Neural progenitor cell (in vitro differentiated cells): ENCODE measurements at regions not wholly inside any gene's neighbourhood (a gene's known extent, or its start where the extent isn't known, plus 50 kb on each side); places are given as distances from the start of the nearest gene placed in this dataset.

Experiments
- DNase-seq: peaks from one replicate; pipeline ENCODE4 v3.0.0-alpha.2; 2016; ENCODE audit warnings: low spot score
- H2AFZ ChIP-seq: fragments of 200-600 bp; sonication (generic); replicated peaks from 2 replicates; pipeline ENCODE4 v1.6.1; 2016; ENCODE audit warnings: antibody characterized with exemption
- H3F3A ChIP-seq: fragments of 200-600 bp; sonication (generic); 2 replicates; pipeline ENCODE4 v1.6.1; 2016; ENCODE audit warnings: antibody characterized with exemption, low read depth
- H3K27ac ChIP-seq: fragments of 200-600 bp; sonication (generic); 2 replicates; pipeline ENCODE4 v1.5.1; 2016; ENCODE audit warnings: mild to moderate bottlenecking
- H3K27me3 ChIP-seq: fragments of 200-600 bp; sonication (generic); 2 replicates; pipeline ENCODE4 v1.6.1; 2016; ENCODE audit warnings: mild to moderate bottlenecking, moderate library complexity
- H3K36me3 ChIP-seq: fragments of 200-600 bp; sonication (generic); 2 replicates; pipeline ENCODE4 v1.5.1; 2016
- H3K4me1 ChIP-seq: fragments of 200-600 bp; sonication (generic); 2 replicates; pipeline ENCODE4 v1.6.1; 2016; ENCODE audit warnings: mixed run types
- H3K4me2 ChIP-seq: fragments of 200-600 bp; sonication (generic); 2 replicates; pipeline ENCODE4 v1.6.1; 2016
- H3K4me3 ChIP-seq: fragments of 200-600 bp; sonication (generic); 2 replicates; pipeline ENCODE4 v1.5.1; 2016
- H3K79me2 ChIP-seq: fragments of 200-600 bp; sonication (generic); 2 replicates; pipeline ENCODE4 v1.6.1; 2016; ENCODE audit warnings: low read depth
- H3K9ac ChIP-seq: fragments of 200-600 bp; sonication (generic); 2 replicates; pipeline ENCODE4 v1.6.1; 2016
- H3K9me3 ChIP-seq: fragments of 200-600 bp; sonication (generic); 2 replicates; pipeline ENCODE4 v1.5.1; 2016; ENCODE audit warnings: low read depth
- H4K20me1 ChIP-seq: fragments of 200-600 bp; sonication (generic); 2 replicates; pipeline ENCODE4 v1.6.1; 2016; ENCODE audit warnings: low read depth
- H3K27ac Mint-ChIP-seq: 3 replicates; pipeline ENCODE4 v1.8.0; 2021; ENCODE audit warnings: mixed read lengths
- H3K27me3 Mint-ChIP-seq: 2 replicates; pipeline ENCODE4 v1.8.0; 2022; ENCODE audit warnings: low read depth, mild to moderate bottlenecking, inconsistent platforms, moderate library complexity, mixed read lengths; ENCODE audit not compliant: insufficient read depth
- H3K36me3 Mint-ChIP-seq: 3 replicates; pipeline ENCODE4 v1.8.0; 2021; ENCODE audit warnings: mixed read lengths
- H3K4me1 Mint-ChIP-seq: 3 replicates; pipeline ENCODE4 v1.8.0; 2021; ENCODE audit warnings: mixed read lengths
- H3K4me3 Mint-ChIP-seq: 3 replicates; pipeline ENCODE4 v1.8.0; 2021; ENCODE audit warnings: mild to moderate bottlenecking, moderate library complexity, mixed read lengths
- H3K9me3 Mint-ChIP-seq: 3 replicates; pipeline ENCODE4 v1.8.0; 2020; ENCODE audit warnings: mixed read lengths
- CTCF ChIP-seq: fragments of 200-600 bp; sonication (generic); IDR thresholded peaks from 2 replicates; pipeline ENCODE4 v1.5.1; 2017; ENCODE audit warnings: antibody characterized with exemption, mild to moderate bottlenecking
- EZH2 ChIP-seq: fragments of 200-600 bp; sonication (generic); IDR thresholded peaks from 2 replicates; pipeline ENCODE4 v1.6.1; 2017; ENCODE audit warnings: antibody characterized with exemption, mild to moderate bottlenecking, moderate library complexity
- EZH2phosphoT487 ChIP-seq: fragments of 200-600 bp; sonication (generic); IDR thresholded peaks from 2 replicates; pipeline ENCODE4 v1.6.1; 2017; ENCODE audit warnings: antibody characterized with exemption

DNA sequence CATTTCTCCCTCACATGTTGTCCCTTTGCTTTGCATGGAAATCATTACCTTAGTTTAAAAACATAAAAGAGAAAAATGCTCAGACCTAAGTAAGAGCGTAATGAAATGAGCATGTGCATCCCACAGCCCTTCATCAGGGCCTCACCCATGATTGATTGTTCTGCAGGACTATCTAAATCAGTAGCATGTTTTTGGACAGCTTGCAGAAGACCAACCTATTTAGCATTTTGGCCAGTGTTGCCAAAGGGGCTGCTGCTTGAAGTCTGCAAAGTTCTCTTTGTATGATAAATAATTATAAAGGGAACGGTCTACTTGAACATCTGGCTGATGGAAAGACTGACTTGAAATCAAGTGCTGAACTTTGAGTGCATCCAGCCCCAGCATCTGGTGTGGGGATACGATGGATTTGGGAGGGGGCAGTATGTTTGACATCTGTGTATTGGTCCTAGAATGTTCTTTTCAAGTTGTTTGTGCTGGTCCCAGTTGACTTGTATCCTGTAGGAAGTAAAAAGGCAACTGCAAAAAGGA is 76.1 kb upstream of the LIMCH1 start:
- Histone ChIP-seq H4K20me1 (no peaks in the 10 kb centered on the region), H3K4me3 (no peak overlapping the region), H3K79me2 (no peaks in the 10 kb centered on the region), H3K4me1 (peaks cover 2% of the 10 kb centered on the region), H3K4me2 (no peak overlapping the region), H3K27ac (no peak overlapping the region), H3K27me3 (no peaks in the 10 kb centered on the region), H3K9ac (no peak overlapping the region), H3K9me3 (no peaks in the 10 kb centered on the region), H2AFZ (no peak overlapping the region), H3K36me3 (no peaks in the 10 kb centered on the region), H3F3A (no peaks in the 10 kb centered on the region)
- DNase-seq: no peak
- Mint-ChIP-seq H3K27me3 (no peaks in the 10 kb centered on the region), H3K4me1 (peaks cover under 1% of the 10 kb centered on the region), H3K36me3 (no peaks in the 10 kb centered on the region), H3K4me3 (no peak overlapping the region), H3K9me3 (no peaks in the 10 kb centered on the region), H3K27ac (no peak overlapping the region)
- TF ChIP-seq EZH2phosphoT487: no peak
- no peak for TF ChIP-seq EZH2
- TF ChIP-seq CTCF: no peak

DNA sequence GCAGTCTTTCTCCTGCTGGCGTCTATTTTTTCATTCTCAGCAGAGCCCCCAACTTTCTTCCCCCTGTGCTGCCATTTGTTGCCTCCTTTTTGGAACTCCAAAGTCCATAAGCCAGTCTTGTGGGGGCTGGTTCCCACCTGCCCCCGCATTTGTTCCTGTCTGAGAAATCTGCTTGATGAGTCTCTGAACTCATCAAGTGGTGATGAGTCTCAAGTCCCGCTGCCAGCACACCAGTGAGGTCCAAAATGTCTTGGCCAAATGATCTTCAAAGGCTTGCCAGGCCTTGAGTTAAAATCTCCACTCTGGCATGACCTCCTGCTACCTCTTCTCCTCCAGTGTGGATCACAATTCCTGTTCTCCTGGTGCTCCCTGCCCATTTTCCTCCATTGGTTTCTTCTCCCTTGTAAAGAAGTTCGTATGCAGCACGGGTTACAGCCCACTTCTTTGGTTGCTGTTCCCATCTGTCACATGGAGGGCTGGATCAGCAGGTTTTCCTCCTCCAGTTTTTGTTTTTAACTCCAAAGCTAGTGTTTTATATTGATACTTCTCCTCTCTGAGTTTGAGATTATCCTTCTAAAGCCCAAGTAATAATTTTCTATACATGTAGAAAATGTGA is 72.7 kb upstream of the LIMCH1 start:
- Histone ChIP-seq H3K27me3 (no peaks in the 10 kb centered on the region), H3F3A (no peaks in the 10 kb centered on the region), H3K9ac (no peak overlapping the region), H3K36me3 (no peaks in the 10 kb centered on the region), H3K4me2 (no peak overlapping the region), H2AFZ (peak overlapping the region; percentile 34), H3K9me3 (no peaks in the 10 kb centered on the region), H4K20me1 (no peaks in the 10 kb centered on the region), H3K79me2 (no peaks in the 10 kb centered on the region), H3K4me3 (no peak overlapping the region), H3K4me1 (peaks cover 4% of the 10 kb centered on the region), H3K27ac (no peak overlapping the region)
- TF ChIP-seq CTCF (no peak), EZH2phosphoT487 (no peak)
- peaks cover 2% of the 10 kb centered on the region for H3K4me1 Mint-ChIP-seq
- no peak overlapping the region for H3K4me3 Mint-ChIP-seq
- H3K36me3 Mint-ChIP-seq: no peaks in the 10 kb centered on the region
- no peaks in the 10 kb centered on the region for H3K9me3 Mint-ChIP-seq
- H3K27me3 Mint-ChIP-seq: no peaks in the 10 kb centered on the region
- no peak for DNase-seq
- no peak overlapping the region for H3K27ac Mint-ChIP-seq

DNA sequence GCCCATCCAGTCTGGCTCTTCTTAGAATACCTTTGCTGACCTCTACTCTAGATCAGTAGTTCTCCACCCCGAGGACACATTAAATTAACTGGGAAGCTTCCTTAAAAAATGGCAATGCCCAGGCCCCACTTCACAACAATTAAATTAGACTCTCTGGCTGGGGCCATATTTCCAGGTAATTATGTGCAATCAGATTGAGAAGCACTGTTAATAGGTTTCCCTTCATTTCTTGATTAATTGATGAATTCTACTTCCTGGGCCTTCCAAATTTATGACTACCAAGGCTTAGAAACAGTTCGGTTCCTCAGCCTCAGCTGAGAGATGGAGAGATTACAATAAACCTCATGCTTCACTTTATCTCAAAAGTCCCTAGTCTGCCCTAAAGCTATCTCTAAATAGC is 71.7 kb upstream of the LIMCH1 start:
- DNase-seq: no peak
- H2AFZ ChIP-seq: no peak overlapping the region
- no peak for TF ChIP-seq EZH2phosphoT487
- TF ChIP-seq CTCF: no peak
- TF ChIP-seq EZH2: no peak
- no peaks in the 10 kb centered on the region for H3K9me3 ChIP-seq
- no peak overlapping the region for H3K4me3 ChIP-seq
- Mint-ChIP-seq H3K4me1 (peaks cover 2% of the 10 kb centered on the region), H3K4me3 (no peak overlapping the region), H3K36me3 (no peaks in the 10 kb centered on the region), H3K27me3 (no peaks in the 10 kb centered on the region), H3K27ac (no peak overlapping the region), H3K9me3 (no peaks in the 10 kb centered on the region)
- H3K9ac ChIP-seq: no peak overlapping the region
- no peak overlapping the region for H3K4me2 ChIP-seq
- H3K27ac ChIP-seq: no peak overlapping the region
- H4K20me1 ChIP-seq: no peaks in the 10 kb centered on the region
- peaks cover 11% of the 10 kb centered on the region for H3K4me1 ChIP-seq
- H3K79me2 ChIP-seq: no peaks in the 10 kb centered on the region
- no peaks in the 10 kb centered on the region for H3F3A ChIP-seq
- no peaks in the 10 kb centered on the region for H3K36me3 ChIP-seq
- H3K27me3 ChIP-seq: no peaks in the 10 kb centered on the region
